ENCODE measurements at regions not wholly inside any gene's neighbourhood (a gene's known extent, or its start where the extent isn't known, plus 50 kb on each side); places are given as distances from the start of the nearest gene placed in this dataset.

DNA sequence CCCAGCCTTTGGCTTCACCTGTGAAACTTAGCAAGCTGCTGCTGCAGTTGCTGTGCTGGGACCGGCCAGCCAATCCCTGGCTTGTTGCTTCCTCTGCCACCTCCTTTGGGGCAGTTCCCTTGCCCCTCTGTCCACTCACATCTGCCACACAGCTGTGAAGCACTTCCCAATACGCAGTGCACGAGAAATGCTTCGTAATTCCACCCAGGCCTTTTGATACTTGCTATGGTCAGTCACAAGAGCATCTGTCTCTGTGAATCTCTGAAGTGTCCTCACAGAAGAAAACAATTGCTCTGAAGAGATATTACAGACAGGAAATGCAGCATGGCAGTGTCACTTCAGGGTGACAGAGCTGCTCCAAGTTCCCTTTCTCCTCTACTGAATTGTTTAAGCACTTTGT lies 208.5 kb downstream of the PTEN start:
- TF ChIP-seq, protein P1, sequence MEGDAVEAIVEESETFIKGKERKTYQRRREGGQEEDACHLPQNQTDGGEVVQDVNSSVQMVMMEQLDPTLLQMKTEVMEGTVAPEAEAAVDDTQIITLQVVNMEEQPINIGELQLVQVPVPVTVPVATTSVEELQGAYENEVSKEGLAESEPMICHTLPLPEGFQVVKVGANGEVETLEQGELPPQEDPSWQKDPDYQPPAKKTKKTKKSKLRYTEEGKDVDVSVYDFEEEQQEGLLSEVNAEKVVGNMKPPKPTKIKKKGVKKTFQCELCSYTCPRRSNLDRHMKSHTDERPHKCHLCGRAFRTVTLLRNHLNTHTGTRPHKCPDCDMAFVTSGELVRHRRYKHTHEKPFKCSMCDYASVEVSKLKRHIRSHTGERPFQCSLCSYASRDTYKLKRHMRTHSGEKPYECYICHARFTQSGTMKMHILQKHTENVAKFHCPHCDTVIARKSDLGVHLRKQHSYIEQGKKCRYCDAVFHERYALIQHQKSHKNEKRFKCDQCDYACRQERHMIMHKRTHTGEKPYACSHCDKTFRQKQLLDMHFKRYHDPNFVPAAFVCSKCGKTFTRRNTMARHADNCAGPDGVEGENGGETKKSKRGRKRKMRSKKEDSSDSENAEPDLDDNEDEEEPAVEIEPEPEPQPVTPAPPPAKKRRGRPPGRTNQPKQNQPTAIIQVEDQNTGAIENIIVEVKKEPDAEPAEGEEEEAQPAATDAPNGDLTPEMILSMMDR (conservative IDR thresholded peaks at IDR 0.05 in 1 of 2, IDR thresholded peaks at IDR 0.05 in 1 of 2; ENCODE audit: low read depth in 1 of 2, low read length in 2 of 2), result no peak
- no peak for TF ChIP-seq EZH2 (IDR thresholded peaks at IDR 0.05; ENCODE audit: low read length, missing control alignments)
